HG03575 (cell line): ENCODE measurements at regions not wholly inside any gene's neighbourhood (a gene's known extent, or its start where the extent isn't known, plus 50 kb on each side); places are given as distances from the start of the nearest gene placed in this dataset.
A peak's percentile ranks its signal among the peaks of the same experiment; 100 is the strongest.
"Not testable (repeated sequence)": the region's sequence is repeated elsewhere in the genome, so short reads cannot be mapped to it uniquely, and the experiment has no call there.

Experiments used
- ATAC-seq: cut with Tn5 transposase; IDR thresholded peaks from one replicate; pipeline ENCODE4 v1.9.1; 2021; ENCODE audit not compliant: unreplicated experiment, insufficient number of reproducible peaks, low FRiP score; ENCODE audit errors: extremely low read depth

GRCh38 chr18:63071701-63072141 lies 247.8 kb downstream of the BCL2 start:
- no peak for ATAC-seq

- ATAC-seq = no peak
Measured at GRCh38 chr18:63070767-63071502, 248.6 kb downstream of the BCL2 start.

GRCh38 chr18:63069496-63069895 lies 250.1 kb downstream of the BCL2 start:
- no peak for ATAC-seq

- no peak for ATAC-seq
Measured at GRCh38 chr18:63067939-63068338, 251.6 kb downstream of the BCL2 start.

GRCh38 chr18:63065172-63065571 lies 254.4 kb downstream of the BCL2 start:
- ATAC-seq = no peak

- no peak for ATAC-seq
Measured at GRCh38 chr18:63063171-63063570, 256.4 kb downstream of the BCL2 start.

- ATAC-seq = no peak
Measured at GRCh38 chr18:63062246-63062645, 257.3 kb downstream of the BCL2 start.

GRCh38 chr18:63061303-63061702 lies 258.3 kb downstream of the BCL2 start:
- no peak for ATAC-seq

- ATAC-seq = no peak
Measured at GRCh38 chr18:63058521-63058920, 261.0 kb downstream of the BCL2 start.

- ATAC-seq = no peak
Measured at GRCh38 chr18:63057707-63058106, 261.9 kb downstream of the BCL2 start.

GRCh38 chr18:63054901-63055584 lies 264.5 kb downstream of the BCL2 start:
- ATAC-seq = no peak

- no peak for ATAC-seq
Measured at GRCh38 chr18:63051928-63052327, 267.6 kb downstream of the BCL2 start.

- ATAC-seq = not testable (repeated sequence)
Measured at GRCh38 chr18:63050667-63051395, 268.7 kb downstream of the BCL2 start.

- ATAC-seq = no peak
Measured at GRCh38 chr18:63046375-63046774, 273.2 kb downstream of the BCL2 start.

GRCh38 chr18:63043516-63043915 lies 276.1 kb downstream of the BCL2 start:
- ATAC-seq = no peak

GRCh38 chr18:63042351-63042750 lies 277.2 kb downstream of the BCL2 start:
- ATAC-seq = no peak

GRCh38 chr18:63040788-63041410 lies 278.7 kb downstream of the BCL2 start:
- peak; percentile 41 for ATAC-seq

- no peak for ATAC-seq
Measured at GRCh38 chr18:63037491-63037890, 282.1 kb downstream of the BCL2 start.

GRCh38 chr18:63031375-63031774 lies 288.2 kb downstream of the BCL2 start:
- ATAC-seq = no peak
